IMR-90 (cell line): ENCODE measurements at regions not wholly inside any gene's neighbourhood (a gene's known extent, or its start where the extent isn't known, plus 50 kb on each side); places are given as distances from the start of the nearest gene placed in this dataset.

Experiments used
- ATAC-seq: fragments of 200-7000 bp; cut with Tn5 transposase; 2 replicates; pipeline ENCODE4 v1.9.1; 2020; ENCODE audit warnings: low read depth, mild to moderate bottlenecking, moderate library complexity
- BruUV-seq: library from RNA; stranded (reverse); fragments of 400-500 nt; replicated peaks from 2 replicates; lab custom pipeline; 2021; lab: Mats Ljungman, UMichigan
- CTCF ChIA-PET: fragments of 300-600 bp; formaldehyde crosslinking; extraction: SDS; loops from one replicate; lab custom pipeline; 2021; ENCODE audit warnings: antibody characterized with exemption; lab: Yijun Ruan, JAX
- POLR2A ChIA-PET: fragments of 300-600 bp; sonication (Branson Sonifier 250); formaldehyde crosslinking; loops from one replicate; lab custom pipeline; 2022; ENCODE audit warnings: antibody characterized with exemption; ENCODE audit not compliant: unreplicated experiment; lab: Charles Lee
- DNase-seq: peaks from one replicate; pipeline ENCODE4 v3.0.0; 2013
- H2AFZ ChIP-seq: replicated peaks from 2 replicates; pipeline ENCODE3; 2013; ENCODE audit warnings: low read length, mild to moderate bottlenecking; ENCODE audit not compliant: poor library complexity
- H2AK5ac ChIP-seq: 2 replicates; pipeline ENCODE4 v1.6.1; 2013; ENCODE audit warnings: low read depth, low read length, inconsistent platforms
- H2AK9ac ChIP-seq: replicated peaks from 2 replicates; pipeline ENCODE3; 2013; ENCODE audit warnings: mild to moderate bottlenecking, low read depth, low read length, moderate library complexity; ENCODE audit not compliant: poor library complexity
- H2BK120ac ChIP-seq: 2 replicates; pipeline ENCODE4 v1.6.1; 2013; ENCODE audit warnings: low read depth, low read length, inconsistent platforms
- H2BK15ac ChIP-seq: 3 replicates; pipeline ENCODE4 v1.6.1; 2013; ENCODE audit warnings: low read depth, low read length, inconsistent platforms
- H2BK20ac ChIP-seq: 2 replicates; pipeline ENCODE4 v1.6.1; 2013; ENCODE audit warnings: low read depth, mild to moderate bottlenecking, inconsistent platforms, low read length, moderate library complexity
- H2BK5ac ChIP-seq: 2 replicates; pipeline ENCODE4 v1.6.1; 2013; ENCODE audit warnings: mild to moderate bottlenecking, low read depth, low read length, inconsistent platforms; ENCODE audit not compliant: poor library complexity, severe bottlenecking
- H3K14ac ChIP-seq: replicated peaks from 2 replicates; pipeline ENCODE4 v1.6.1; 2013; ENCODE audit warnings: low read depth, low read length, inconsistent platforms
- H3K18ac ChIP-seq: 2 replicates; pipeline ENCODE4 v1.6.1; 2013; ENCODE audit warnings: low read depth, low read length, control low read depth
- H3K23ac ChIP-seq: 2 replicates; pipeline ENCODE4 v1.6.1; 2013; ENCODE audit warnings: low read depth, low read length, inconsistent platforms
- H3K27ac ChIP-seq: 2 replicates; pipeline ENCODE4 v1.5.1; 2013; ENCODE audit warnings: mild to moderate bottlenecking, control low read depth, low read length; ENCODE audit not compliant: insufficient read depth
- H3K27me3 ChIP-seq: 2 replicates; pipeline ENCODE4 v1.6.1; 2013; ENCODE audit warnings: low read length; ENCODE audit not compliant: control insufficient read depth, insufficient read depth
- H3K36me3 ChIP-seq: 2 replicates; pipeline ENCODE4 v1.6.1; 2013; ENCODE audit warnings: low read length, mixed read lengths; ENCODE audit not compliant: control insufficient read depth, insufficient read depth
- H3K4ac ChIP-seq: 2 replicates; pipeline ENCODE4 v1.6.1; 2013; ENCODE audit warnings: low read depth, low read length, inconsistent platforms
- H3K4me1 ChIP-seq: 2 replicates; pipeline ENCODE4 v1.6.1; 2013; ENCODE audit warnings: low read length, mixed read lengths; ENCODE audit not compliant: control insufficient read depth, insufficient read depth
- H3K4me2 ChIP-seq: 2 replicates; pipeline ENCODE4 v1.6.1; 2013; ENCODE audit warnings: low read depth, mild to moderate bottlenecking, control low read depth, low read length, moderate library complexity
- H3K4me3 ChIP-seq: 2 replicates; pipeline ENCODE4 v1.5.1; 2013; ENCODE audit warnings: low read depth, mild to moderate bottlenecking, control low read depth, low read length, moderate library complexity; ENCODE audit not compliant: insufficient read depth
- H3K56ac ChIP-seq: 2 replicates; pipeline ENCODE4 v1.6.1; 2013; ENCODE audit warnings: low read length, inconsistent platforms; ENCODE audit not compliant: insufficient read depth; ENCODE audit errors: extremely low read depth
- H3K79me1 ChIP-seq, 2 experiments: 2 replicates each; pipeline ENCODE4 v1.6.1; 2013; ENCODE audit warnings: low read length in 2 of 2, inconsistent platforms in 1 of 2, low read depth in 1 of 2
- H3K9ac ChIP-seq: 2 replicates; pipeline ENCODE4 v1.6.1; 2013; ENCODE audit warnings: low read depth, low read length, control low read depth
- H3K9me1 ChIP-seq: 2 replicates; pipeline ENCODE4 v1.6.1; 2013; ENCODE audit warnings: low read length, inconsistent platforms; ENCODE audit not compliant: insufficient read depth
- H3K9me3 ChIP-seq: 2 replicates; pipeline ENCODE4 v1.6.1; 2013; ENCODE audit warnings: low read length; ENCODE audit not compliant: control insufficient read depth, insufficient read depth
- H4K20me1 ChIP-seq: 2 replicates; pipeline ENCODE4 v1.6.1; 2013; ENCODE audit warnings: low read length, inconsistent platforms; ENCODE audit not compliant: insufficient read depth
- H4K5ac ChIP-seq: 2 replicates; pipeline ENCODE4 v1.6.1; 2013; ENCODE audit warnings: mild to moderate bottlenecking, low read depth, low read length, control low read depth
- H4K8ac ChIP-seq, 2 experiments: 2 replicates each; pipeline ENCODE4 v1.6.1; 2013; ENCODE audit warnings: low read depth in 2 of 2, low read length in 2 of 2, control low read depth in 1 of 2, inconsistent platforms in 1 of 2
- H4K91ac ChIP-seq: 2 replicates; pipeline ENCODE4 v1.6.1; 2013; ENCODE audit warnings: low read depth, low read length, inconsistent platforms; ENCODE audit not compliant: insufficient read depth
- BHLHE40 ChIP-seq: fragments of 150-350 bp; IDR thresholded peaks from 2 replicates; pipeline ENCODE4 v1.6.1; 2016; ENCODE audit warnings: mild to moderate bottlenecking, low read depth, low read length
- CEBPB ChIP-seq: IDR thresholded peaks from 2 replicates; pipeline ENCODE4 v1.6.1; 2012; ENCODE audit warnings: low read depth, low read length, improper control_type of control experiment
- CHD1 ChIP-seq: IDR thresholded peaks from 2 replicates; pipeline ENCODE4 v1.6.1; 2012; ENCODE audit warnings: low read depth, low read length, improper control_type of control experiment
- CTCF ChIP-seq: conservative IDR thresholded peaks from 2 replicates; pipeline ENCODE4 v1.5.1; 2012; ENCODE audit warnings: mild to moderate bottlenecking, low read depth, low read length, improper control_type of control experiment
- ELK1 ChIP-seq: fragments of 150-350 bp; IDR thresholded peaks from 2 replicates; pipeline ENCODE4 v1.6.1; 2016; ENCODE audit warnings: low read depth, mild to moderate bottlenecking, low read length, moderate library complexity, borderline replicate concordance
- MAFK ChIP-seq: IDR thresholded peaks from 2 replicates; pipeline ENCODE4 v1.6.1; 2012; ENCODE audit warnings: low read depth, low read length, improper control_type of control experiment
- MAZ ChIP-seq: IDR thresholded peaks from 2 replicates; pipeline ENCODE4 v1.6.1; 2012; ENCODE audit warnings: low read depth, mild to moderate bottlenecking, low read length, improper control_type of control experiment, moderate library complexity, borderline replicate concordance
- MXI1 ChIP-seq: IDR thresholded peaks from 2 replicates; pipeline ENCODE4 v1.6.1; 2012; ENCODE audit warnings: low read depth, mild to moderate bottlenecking, low read length, moderate library complexity, borderline replicate concordance
- NFE2L2 ChIP-seq: fragments of 150-350 bp; IDR thresholded peaks from 2 replicates; pipeline ENCODE4 v1.6.1; 2016; ENCODE audit warnings: low read depth, mild to moderate bottlenecking, low read length
- POLR2A ChIP-seq: IDR thresholded peaks from 2 replicates; pipeline ENCODE4 v1.6.1; 2012; ENCODE audit warnings: mild to moderate bottlenecking, low read depth, low read length
- RAD21 ChIP-seq: IDR thresholded peaks from 2 replicates; pipeline ENCODE4 v1.6.1; 2012; ENCODE audit warnings: low read length, improper control_type of control experiment
- RCOR1 ChIP-seq: IDR thresholded peaks from 2 replicates; pipeline ENCODE4 v1.6.1; 2012; ENCODE audit warnings: mild to moderate bottlenecking, low read length, improper control_type of control experiment; ENCODE audit not compliant: insufficient replicate concordance
- RFX5 ChIP-seq: IDR thresholded peaks from 2 replicates; pipeline ENCODE4 v1.8.0; 2012; ENCODE audit warnings: low read depth, mild to moderate bottlenecking, low read length, moderate library complexity
- SMC3 ChIP-seq: fragments of 150-350 bp; IDR thresholded peaks from 2 replicates; pipeline ENCODE4 v1.6.1; 2016; ENCODE audit warnings: low read depth, mild to moderate bottlenecking, antibody characterized with exemption, low read length, moderate library complexity
- USF2 ChIP-seq: fragments of 150-350 bp; IDR thresholded peaks from 2 replicates; pipeline ENCODE4 v1.6.1; 2017; ENCODE audit warnings: mild to moderate bottlenecking, antibody characterized with exemption, low read length, low read depth
- WGBS, 2 experiments: methylation state at CpG; one replicate each; pipeline versions ENCODE4 v1.1.5 to v1.1.7; 2013; ENCODE audit warnings: missing lambda C conversion rate in 2 of 2; ENCODE audit not compliant: insufficient read length in 1 of 2; ENCODE audit errors: extremely low coverage in 2 of 2; 5-methylcytosine and 5-hydroxymethylcytosine counted together
- dilution Hi-C: fragments of 300-500 bp; cut with HindIII; formaldehyde crosslinking; loops from one replicate; pipeline ENCODE4 v1.14.3; 2018; ENCODE audit warnings: low sequenced_read_pairs; ENCODE audit not compliant: unreplicated experiment
- in situ Hi-C: fragments of 300-500 bp; cut with MboI; formaldehyde crosslinking; loops from 3 replicates; pipeline ENCODE4 v1.14.3; 2019; ENCODE audit warnings: low sequenced_read_pairs, inconsistent platforms, mixed read lengths
- intact Hi-C: fragments of 100-400 bp; cut with micrococcal nuclease; formaldehyde crosslinking; loops from 2 replicates; pipeline ENCODE4 v1.10.0; 2022

- Histone ChIP-seq H3K4me3 (no peak overlapping the region), H3K27ac (no peak overlapping the region), H3K56ac (no peak overlapping the region), H3K18ac (no peak overlapping the region), H2AK9ac (no peak overlapping the region), H2AFZ (no peak overlapping the region), H3K23ac (no peak overlapping the region), H3K27me3 (no peaks in the 10 kb centered on the region), H4K5ac (no peak overlapping the region), H3K9ac (no peak overlapping the region), H3K4me1 (no peaks in the 10 kb centered on the region), H2BK15ac (no peak overlapping the region), H3K14ac (no peak overlapping the region), H3K9me3 (peaks cover 8% of the 10 kb centered on the region), H2BK20ac (no peak overlapping the region), H3K4me2 (no peak overlapping the region), H4K91ac (no peak overlapping the region), H2BK5ac (no peak overlapping the region), H3K9me1 (no peaks in the 10 kb centered on the region), H2BK120ac (no peak overlapping the region), H3K4ac (no peak overlapping the region), H4K8ac (no peak overlapping the region), H4K20me1 (no peaks in the 10 kb centered on the region), H2AK5ac (no peak overlapping the region), H3K79me1 (no peaks in the 10 kb centered on the region), H3K36me3 (no peaks in the 10 kb centered on the region)
- dilution Hi-C loops: no loop called here
- CTCF ChIA-PET: interaction anchor here (0.5 kb wide), 1 partner anchor 13 kb away, joined by 7 read pairs; no protein-coding TSS in a partner anchor
- intact Hi-C loops: no loop called here
- POLR2A ChIA-PET: no interaction called here
- WGBS, 2 experiments: no CpG with 5 or more reads among the region's 1 CpG
- ATAC-seq: no peak
- in situ Hi-C loops: no loop called here
- no TSS peak for BruUV-seq
- no peak for TF ChIP-seq CHD1
- no peak for TF ChIP-seq MXI1
- no peak for TF ChIP-seq SMC3
- no peak for TF ChIP-seq CTCF
- TF ChIP-seq BHLHE40: no peak
- no peak for TF ChIP-seq NFE2L2
- TF ChIP-seq MAFK: no peak
- no peak for TF ChIP-seq ELK1
- no peak for TF ChIP-seq MAZ
- no peak for TF ChIP-seq CEBPB
- no peak for TF ChIP-seq POLR2A
- no peak for TF ChIP-seq RFX5
- no peak for TF ChIP-seq RCOR1
- no peak for TF ChIP-seq USF2
- no peak for TF ChIP-seq RAD21
- no peak for DNase-seq
These were observed 236.6 kb downstream of the PTH2R start for GRCh38 chr2:208643145-208643544.
